ENCODE measurements at regions not wholly inside any gene's neighbourhood (a gene's known extent, or its start where the extent isn't known, plus 50 kb on each side); places are given as distances from the start of the nearest gene placed in this dataset.
"Not testable (repeated sequence)": the region's sequence is repeated elsewhere in the genome, so short reads cannot be mapped to it uniquely, and the experiment has no call there.

DNA sequence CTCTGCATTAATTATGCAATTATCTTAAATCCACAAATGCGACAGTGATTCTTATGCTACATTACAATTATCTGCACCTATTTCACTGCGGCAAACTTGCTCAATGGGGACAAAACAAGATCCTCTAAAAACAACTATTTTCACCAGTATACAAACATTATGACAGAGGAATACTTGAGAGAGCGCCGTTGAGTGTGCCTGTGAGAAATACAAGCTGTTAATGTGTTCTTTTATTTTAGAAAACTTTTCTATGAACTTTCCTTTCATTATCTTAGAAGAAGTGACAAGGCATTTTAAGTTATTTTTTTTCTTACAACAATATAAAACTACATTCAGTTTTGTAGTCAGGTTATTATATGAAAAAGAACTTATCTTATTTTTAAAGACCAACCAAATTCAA lies 1247.0 kb downstream of the FSCB start:
- DNase-seq (ENCODE audit: low read depth) = no peak

GRCh38 chr14:43258396-43258795 lies 1248.7 kb downstream of the FSCB start:
- peak; percentile 0 for DNase-seq (ENCODE audit: low read depth)

DNA sequence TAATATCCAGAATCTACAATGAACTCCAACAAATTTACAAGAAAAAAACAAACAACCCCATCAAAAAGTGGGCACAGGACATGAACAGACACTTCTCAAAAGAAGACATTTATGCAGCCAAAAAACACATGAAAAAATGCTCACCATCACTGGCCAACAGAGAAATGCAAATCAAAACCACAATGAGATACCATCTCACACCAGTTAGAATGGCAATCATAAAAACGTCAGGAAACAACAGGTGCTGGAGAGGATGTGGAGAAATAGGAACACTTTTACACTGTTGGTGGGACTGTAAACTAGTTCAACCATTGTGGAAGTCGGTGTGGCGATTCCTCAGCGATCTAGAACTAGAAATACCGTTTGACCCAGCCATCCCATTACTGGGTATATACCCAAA lies 1250.1 kb downstream of the FSCB start:
- DNase-seq (ENCODE audit: low read depth) = not testable (repeated sequence)

- DNase-seq (ENCODE audit: low read depth) = no peak
Observed at GRCh38 chr14:43252866-43253265, 1254.2 kb downstream of the FSCB start.

DNA sequence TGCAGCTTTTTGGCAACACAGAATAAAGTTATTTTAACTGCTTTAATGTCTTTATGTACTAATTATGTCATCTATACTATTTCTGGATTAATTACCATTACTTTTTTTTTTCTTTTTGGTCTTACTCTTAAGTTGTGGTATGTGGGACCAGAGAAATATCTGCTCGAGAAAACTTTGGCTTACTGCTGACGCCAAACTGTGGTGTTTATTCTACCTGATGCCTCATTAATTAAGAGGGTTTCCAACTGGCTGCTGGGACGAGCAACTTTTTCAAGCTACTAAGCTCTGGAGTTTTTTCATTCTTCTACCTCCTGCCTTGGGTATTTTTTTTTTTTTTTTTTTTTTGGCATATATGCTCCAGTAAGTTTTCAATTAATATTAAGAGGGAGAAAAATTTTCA lies 1257.5 kb downstream of the FSCB start:
- no peak for DNase-seq (ENCODE audit: low read depth)

DNA sequence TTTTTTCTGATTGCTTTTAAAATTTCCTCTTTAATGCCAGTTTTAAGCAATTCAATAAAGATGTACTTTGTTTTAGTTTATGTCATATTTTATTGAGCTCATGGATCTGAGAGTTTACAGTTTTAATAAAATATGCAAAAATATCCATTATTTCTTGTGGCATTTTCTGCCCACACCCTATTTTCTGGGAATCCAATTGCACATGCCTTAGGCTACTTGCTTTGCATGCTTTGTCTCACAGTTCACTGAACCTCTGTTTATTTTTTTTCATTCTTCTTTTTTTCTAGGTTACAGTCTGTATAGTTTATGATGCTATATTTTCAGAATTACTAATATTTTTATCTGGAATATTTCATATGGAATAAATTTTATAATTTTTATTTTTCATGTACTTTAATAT lies 1258.0 kb downstream of the FSCB start:
- DNase-seq (ENCODE audit: low read depth) = no peak

GRCh38 chr14:43247877-43248276 lies 1259.2 kb downstream of the FSCB start:
- DNase-seq (ENCODE audit: low read depth) = no peak

GRCh38 chr14:43244142-43244625 lies 1262.9 kb downstream of the FSCB start:
- no peak for DNase-seq (ENCODE audit: low read depth)

DNA sequence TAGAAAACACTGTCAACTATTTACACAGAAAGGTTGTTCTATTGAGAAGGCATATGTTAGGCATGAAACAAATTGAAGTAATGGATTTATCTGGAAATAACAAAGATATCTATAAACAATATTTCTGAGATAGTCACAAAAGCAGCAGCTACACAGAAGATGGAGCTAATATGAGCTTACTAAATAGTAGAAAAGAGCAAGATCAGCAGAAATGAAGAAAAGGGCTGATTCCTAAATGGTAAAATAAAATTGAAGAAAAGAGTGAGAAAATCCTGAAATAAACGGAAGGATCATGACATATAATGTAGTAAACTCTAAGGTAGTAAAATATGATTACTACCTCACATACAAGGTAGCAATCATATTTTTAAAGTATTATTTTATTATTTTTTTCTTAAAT lies 1263.9 kb downstream of the FSCB start:
- DNase-seq (ENCODE audit: low read depth) = no peak

GRCh38 chr14:43232261-43232660 lies 1274.8 kb downstream of the FSCB start:
- DNase-seq (ENCODE audit: low read depth) = no peak

DNA sequence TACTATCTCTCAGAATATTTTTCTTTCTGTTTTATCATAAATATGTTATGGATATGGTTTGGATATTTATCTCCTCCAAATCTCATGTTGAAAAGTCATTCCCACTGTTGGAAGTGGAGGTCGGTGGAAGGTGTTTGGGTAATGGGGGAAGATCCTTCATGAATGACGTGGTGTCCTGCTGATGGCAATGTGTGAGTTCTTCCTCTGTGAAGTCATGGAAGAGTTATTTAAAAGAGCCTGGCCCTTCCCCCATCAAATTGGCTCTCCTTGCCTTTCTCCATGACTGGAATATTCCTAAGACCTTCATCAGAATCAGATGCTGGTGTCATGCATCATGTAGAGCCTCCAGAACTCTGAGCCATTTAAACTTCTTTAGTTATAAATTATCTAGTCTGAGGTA lies 1291.6 kb downstream of the FSCB start:
- no peak for DNase-seq (ENCODE audit: low read depth)

DNA sequence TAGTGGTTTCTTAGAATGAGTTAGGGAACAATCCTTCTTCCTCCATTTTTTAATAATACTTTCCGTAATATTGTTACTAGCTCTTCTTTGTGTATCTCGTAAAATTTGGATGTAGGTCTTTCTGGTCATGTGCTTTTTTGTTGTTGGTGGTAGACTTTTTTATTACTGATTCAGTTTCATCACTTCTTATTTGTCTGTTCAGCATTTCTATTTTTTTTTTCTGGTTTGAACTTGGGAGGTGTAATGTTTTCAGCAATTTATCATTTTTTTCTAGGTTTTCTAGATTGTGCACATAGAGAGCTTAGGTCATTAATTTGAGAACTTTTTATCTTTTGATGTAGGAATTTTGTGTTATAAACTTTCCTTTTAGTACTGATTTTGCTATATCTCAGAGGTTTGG lies 1299.9 kb downstream of the FSCB start:
- no peak for DNase-seq (ENCODE audit: low read depth)

GRCh38 chr14:43204816-43205215 lies 1302.3 kb downstream of the FSCB start:
- DNase-seq (ENCODE audit: low read depth) = peak; percentile 69

GRCh38 chr14:43200519-43200918 lies 1306.6 kb downstream of the FSCB start:
- no peak for DNase-seq (ENCODE audit: low read depth)

- no peak for DNase-seq (ENCODE audit: low read depth)
Observed at GRCh38 chr14:43198465-43198864, 1308.6 kb downstream of the FSCB start.

GRCh38 chr14:43184540-43184939 lies 1322.5 kb downstream of the FSCB start:
- DNase-seq (ENCODE audit: low read depth) = no peak

GRCh38 chr14:43183916-43184315 lies 1323.2 kb downstream of the FSCB start:
- no peak for DNase-seq (ENCODE audit: low read depth)

- DNase-seq (ENCODE audit: low read depth) = no peak
Observed at GRCh38 chr14:43175896-43176295, 1331.2 kb downstream of the FSCB start.

DNA sequence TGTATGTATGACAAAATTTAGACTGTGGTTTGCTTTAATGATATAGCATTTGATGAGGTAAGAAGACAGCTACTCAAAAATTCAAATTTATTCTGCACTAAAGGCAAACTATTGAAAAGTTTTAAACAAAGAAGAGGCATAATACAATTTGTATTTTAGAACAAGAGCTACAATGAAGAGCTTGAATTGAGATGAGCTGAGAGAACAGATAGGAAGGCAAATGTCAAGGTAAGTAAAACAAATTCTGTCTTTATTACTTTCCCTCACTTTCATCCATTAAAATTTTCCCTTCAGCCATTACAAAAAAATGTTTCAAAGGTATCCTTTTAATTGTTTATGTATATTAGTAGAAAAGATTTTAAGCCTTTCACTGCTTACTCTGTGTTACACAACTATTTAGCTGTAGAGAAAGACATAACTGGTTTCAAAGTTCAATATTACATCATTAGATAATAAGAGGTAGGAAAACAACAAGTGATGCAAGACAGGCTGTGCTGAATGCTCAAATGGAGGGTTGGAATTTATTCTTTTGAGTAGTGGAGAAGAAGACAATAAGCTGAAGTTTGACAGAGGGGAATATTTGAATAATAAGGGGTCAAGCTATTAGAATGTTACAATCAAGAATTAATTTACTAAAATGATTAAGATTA lies 1334.1 kb downstream of the FSCB start:
- DNase-seq (ENCODE audit: low read depth) = no peak

GRCh38 chr14:43169722-43170121 lies 1337.4 kb downstream of the FSCB start:
- no peak for DNase-seq (ENCODE audit: low read depth)

- no peak for DNase-seq (ENCODE audit: low read depth)
Observed at GRCh38 chr14:43168371-43168925, 1338.6 kb downstream of the FSCB start.

DNA sequence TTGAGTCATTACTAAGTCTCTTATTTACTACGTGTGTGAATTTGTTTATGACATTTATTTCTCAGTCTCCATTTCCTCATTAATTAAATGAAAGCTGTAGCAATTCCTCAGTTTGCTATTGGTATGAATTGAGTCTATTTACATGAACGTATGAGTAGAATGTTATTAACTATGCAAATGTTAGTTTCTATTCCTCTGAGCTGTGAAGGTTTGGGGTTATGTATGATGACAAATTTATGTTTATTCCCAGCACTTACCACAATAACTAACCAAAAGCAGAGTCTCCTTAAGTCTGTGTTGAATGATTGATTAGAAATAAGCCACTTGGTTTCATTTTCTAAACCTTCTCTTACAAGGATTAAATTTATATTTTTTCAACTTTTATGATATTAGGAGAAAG lies 1340.9 kb downstream of the FSCB start:
- DNase-seq (ENCODE audit: low read depth) = no peak

DNA sequence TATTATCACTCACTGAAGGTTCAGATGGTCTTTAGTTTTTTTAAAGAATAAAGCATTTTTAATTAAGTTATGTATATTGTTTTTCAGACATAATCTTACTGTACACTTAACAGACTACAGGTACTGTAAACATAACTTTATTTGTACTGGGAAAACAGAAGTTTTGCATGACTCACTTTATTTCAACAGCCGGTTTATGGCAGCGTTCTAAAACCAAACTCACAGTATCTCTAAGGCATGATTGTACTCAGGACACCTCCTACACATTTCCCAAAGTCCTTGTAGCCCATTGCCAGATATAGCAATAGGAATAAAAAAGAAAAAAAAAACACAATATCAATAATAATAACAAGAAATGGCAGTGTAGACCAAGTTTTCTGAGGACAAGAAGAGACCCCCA lies 1341.4 kb downstream of the FSCB start:
- DNase-seq (ENCODE audit: low read depth) = peak; percentile 47

GRCh38 chr14:43161477-43161876 lies 1345.6 kb downstream of the FSCB start:
- DNase-seq (ENCODE audit: low read depth) = no peak
